DOHH2 (cell line): ENCODE measurements at regions not wholly inside any gene's neighbourhood (a gene's known extent, or its start where the extent isn't known, plus 50 kb on each side); places are given as distances from the start of the nearest gene placed in this dataset.

Source experiments
- H3F3A ChIP-seq: fragments of 200-600 bp; sonication (generic), shearing (Covaris generic); 2 replicates; pipeline ENCODE4 v1.6.0; 2016; ENCODE audit warnings: antibody characterized with exemption, mild to moderate bottlenecking; ENCODE audit not compliant: control insufficient read depth, insufficient read depth
- H3K27ac ChIP-seq: fragments of 200-600 bp; sonication (generic); 2 replicates; pipeline ENCODE4 v1.5.1; 2014; ENCODE audit warnings: low read depth, mild to moderate bottlenecking, low read length, moderate library complexity
- H3K27me3 ChIP-seq: fragments of 200-600 bp; sonication (generic); 2 replicates; pipeline ENCODE4 v1.6.1; 2014; ENCODE audit warnings: mild to moderate bottlenecking, low read length, mixed read lengths; ENCODE audit not compliant: control insufficient read depth
- H3K36me3 ChIP-seq: fragments of 200-600 bp; sonication (generic); 2 replicates; pipeline ENCODE4 v1.6.1; 2014; ENCODE audit warnings: mild to moderate bottlenecking, low read length, moderate library complexity, mixed read lengths; ENCODE audit not compliant: control insufficient read depth
- H3K4me1 ChIP-seq: fragments of 200-600 bp; sonication (generic); 2 replicates; pipeline ENCODE4 v1.6.1; 2014; ENCODE audit warnings: mild to moderate bottlenecking, low read length, mixed read lengths; ENCODE audit not compliant: control insufficient read depth
- H3K4me2 ChIP-seq: fragments of 200-600 bp; sonication (generic); 2 replicates; pipeline ENCODE4 v1.6.0; 2014; ENCODE audit warnings: mild to moderate bottlenecking, low read length, moderate library complexity
- H3K4me3 ChIP-seq: fragments of 200-600 bp; sonication (generic); 2 replicates; pipeline ENCODE4 v1.5.1; 2014; ENCODE audit warnings: mild to moderate bottlenecking, low read length, mixed read lengths
- H3K79me2 ChIP-seq: fragments of 200-600 bp; sonication (generic); 2 replicates; pipeline ENCODE4 v1.6.1; 2014; ENCODE audit warnings: mild to moderate bottlenecking, low read length, mixed read lengths; ENCODE audit not compliant: control insufficient read depth
- H3K9me2 ChIP-seq: fragments of 200-600 bp; sonication (generic); replicated peaks from 2 replicates; pipeline ENCODE4 v1.6.1; 2014; ENCODE audit warnings: mild to moderate bottlenecking, low read length, mixed read lengths; ENCODE audit not compliant: control insufficient read depth
- H3K9me3 ChIP-seq: fragments of 200-600 bp; sonication (generic); 2 replicates; pipeline ENCODE4 v1.6.1; 2014; ENCODE audit warnings: antibody characterized with exemption, low read length, mixed read lengths; ENCODE audit not compliant: control insufficient read depth, insufficient read depth
- H4K20me1 ChIP-seq: fragments of 200-600 bp; sonication (generic); 2 replicates; pipeline ENCODE4 v1.6.0; 2014; ENCODE audit warnings: low read depth, mild to moderate bottlenecking, antibody characterized with exemption, low read length, moderate library complexity; ENCODE audit not compliant: control insufficient read depth, insufficient read depth
- EZH2phosphoT487 ChIP-seq: fragments of 200-600 bp; sonication (generic); IDR thresholded peaks from 2 replicates; pipeline ENCODE4 v1.6.1; 2017; ENCODE audit warnings: borderline replicate concordance, mild to moderate bottlenecking, antibody characterized with exemption, low read length, moderate library complexity, mixed read lengths
- TF ChIP-seq, protein P1 (sequence below): fragments of 200-600 bp; sonication (generic); IDR thresholded peaks from one replicate; pipeline ENCODE4 v1.5.1; 2014; ENCODE audit warnings: antibody characterized with exemption, mild to moderate bottlenecking, low read depth, low read length; ENCODE audit not compliant: poor library complexity, severe bottlenecking

DNA sequence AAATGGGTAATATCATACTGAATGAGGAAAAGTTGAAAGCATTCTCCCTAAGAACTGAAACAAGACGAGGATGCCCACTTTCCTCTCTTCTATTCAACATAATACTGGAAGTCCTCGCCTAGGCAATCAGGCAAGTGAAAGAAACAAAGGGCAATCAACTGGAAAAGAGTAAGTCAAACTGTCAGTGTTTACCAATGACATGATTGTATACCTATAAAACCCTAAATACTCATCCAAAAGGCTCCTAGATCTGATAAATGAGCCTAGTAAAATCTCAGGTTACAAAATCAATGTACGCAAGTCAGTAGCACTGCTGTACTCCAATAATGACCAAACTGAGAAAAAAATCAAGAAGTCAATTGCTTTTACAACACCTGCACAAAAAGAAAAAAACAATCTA is 575.8 kb upstream of the PRMT6 start:
- no peak for TF ChIP-seq EZH2phosphoT487
- TF ChIP-seq, protein P1, sequence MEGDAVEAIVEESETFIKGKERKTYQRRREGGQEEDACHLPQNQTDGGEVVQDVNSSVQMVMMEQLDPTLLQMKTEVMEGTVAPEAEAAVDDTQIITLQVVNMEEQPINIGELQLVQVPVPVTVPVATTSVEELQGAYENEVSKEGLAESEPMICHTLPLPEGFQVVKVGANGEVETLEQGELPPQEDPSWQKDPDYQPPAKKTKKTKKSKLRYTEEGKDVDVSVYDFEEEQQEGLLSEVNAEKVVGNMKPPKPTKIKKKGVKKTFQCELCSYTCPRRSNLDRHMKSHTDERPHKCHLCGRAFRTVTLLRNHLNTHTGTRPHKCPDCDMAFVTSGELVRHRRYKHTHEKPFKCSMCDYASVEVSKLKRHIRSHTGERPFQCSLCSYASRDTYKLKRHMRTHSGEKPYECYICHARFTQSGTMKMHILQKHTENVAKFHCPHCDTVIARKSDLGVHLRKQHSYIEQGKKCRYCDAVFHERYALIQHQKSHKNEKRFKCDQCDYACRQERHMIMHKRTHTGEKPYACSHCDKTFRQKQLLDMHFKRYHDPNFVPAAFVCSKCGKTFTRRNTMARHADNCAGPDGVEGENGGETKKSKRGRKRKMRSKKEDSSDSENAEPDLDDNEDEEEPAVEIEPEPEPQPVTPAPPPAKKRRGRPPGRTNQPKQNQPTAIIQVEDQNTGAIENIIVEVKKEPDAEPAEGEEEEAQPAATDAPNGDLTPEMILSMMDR, result no peak
- Histone ChIP-seq H3K27ac (no peak overlapping the region), H3K9me2 (no peaks in the 10 kb centered on the region), H3K79me2 (no peaks in the 10 kb centered on the region), H3K9me3 (no peaks in the 10 kb centered on the region), H3K36me3 (no peaks in the 10 kb centered on the region), H3K4me3 (no peak overlapping the region), H3K4me2 (no peak overlapping the region), H3F3A (no peaks in the 10 kb centered on the region), H3K4me1 (no peaks in the 10 kb centered on the region), H3K27me3 (no peaks in the 10 kb centered on the region), H4K20me1 (no peaks in the 10 kb centered on the region)

- H3K36me3 ChIP-seq, result no peaks in the 10 kb centered on the region
- H3K9me2 ChIP-seq, result no peaks in the 10 kb centered on the region
- H4K20me1 ChIP-seq, result no peaks in the 10 kb centered on the region
- no peaks in the 10 kb centered on the region for H3K79me2 ChIP-seq
- no peak overlapping the region for H3K4me3 ChIP-seq
- H3K4me1 ChIP-seq, result no peaks in the 10 kb centered on the region
- H3K27me3 ChIP-seq, result no peaks in the 10 kb centered on the region
- TF ChIP-seq, protein P1, result no peak
- TF ChIP-seq EZH2phosphoT487, result no peak
- no peak overlapping the region for H3K4me2 ChIP-seq
- H3K9me3 ChIP-seq, result no peaks in the 10 kb centered on the region
- H3K27ac ChIP-seq, result no peak overlapping the region
- no peaks in the 10 kb centered on the region for H3F3A ChIP-seq
These were observed 563.6 kb upstream of the PRMT6 start for GRCh38 chr1:106492880-106493279.

- H3K4me3 ChIP-seq, result no peak overlapping the region
- no peaks in the 10 kb centered on the region for H3K79me2 ChIP-seq
- no peaks in the 10 kb centered on the region for H3K9me3 ChIP-seq
- no peaks in the 10 kb centered on the region for H3F3A ChIP-seq
- no peaks in the 10 kb centered on the region for H3K27me3 ChIP-seq
- H3K4me1 ChIP-seq, result no peaks in the 10 kb centered on the region
- no peaks in the 10 kb centered on the region for H3K36me3 ChIP-seq
- H3K9me2 ChIP-seq, result no peaks in the 10 kb centered on the region
- no peak for TF ChIP-seq EZH2phosphoT487
- TF ChIP-seq, protein P1, result no peak
- no peak overlapping the region for H3K4me2 ChIP-seq
- no peak overlapping the region for H3K27ac ChIP-seq
- no peaks in the 10 kb centered on the region for H4K20me1 ChIP-seq
These were observed 561.8 kb upstream of the PRMT6 start for GRCh38 chr1:106494646-106495045.

DNA sequence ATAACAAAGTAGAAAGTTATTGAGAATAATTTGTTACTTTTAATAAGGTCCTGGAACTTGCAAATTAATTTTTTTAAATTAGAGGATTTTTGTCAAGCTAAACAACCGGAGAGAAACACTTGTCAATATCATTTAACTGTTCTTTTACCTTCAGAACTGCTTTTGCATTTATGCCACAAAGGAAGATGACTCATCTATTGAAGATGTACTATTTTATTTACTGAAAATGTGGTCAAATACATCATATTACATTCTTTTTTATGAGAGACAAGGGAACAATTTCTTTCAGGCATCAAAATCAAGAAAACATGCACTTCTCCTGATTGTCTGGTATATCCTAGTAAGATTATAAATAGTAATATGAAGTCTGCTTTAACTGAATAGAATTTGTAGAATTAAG is 558.2 kb upstream of the PRMT6 start:
- Histone ChIP-seq H3K4me2 (no peak overlapping the region), H3K27ac (no peak overlapping the region), H4K20me1 (no peaks in the 10 kb centered on the region), H3K4me3 (no peak overlapping the region), H3K4me1 (no peaks in the 10 kb centered on the region), H3K9me3 (no peaks in the 10 kb centered on the region), H3K9me2 (no peaks in the 10 kb centered on the region), H3K79me2 (no peaks in the 10 kb centered on the region), H3K36me3 (no peaks in the 10 kb centered on the region), H3F3A (no peaks in the 10 kb centered on the region), H3K27me3 (no peaks in the 10 kb centered on the region)
- TF ChIP-seq EZH2phosphoT487, result no peak
- TF ChIP-seq, protein P1, result no peak
